GM23248 (cell line): ENCODE measurements at regions not wholly inside any gene's neighbourhood (a gene's known extent, or its start where the extent isn't known, plus 50 kb on each side); places are given as distances from the start of the nearest gene placed in this dataset.

Source experiments
- DNase-seq: peaks from one replicate; pipeline ENCODE4 v3.0.0-alpha.2; 2015
- H2AFZ ChIP-seq: fragments of 200-600 bp; sonication (generic); 2 replicates; pipeline ENCODE4 v1.6.1; 2016; ENCODE audit warnings: antibody characterized with exemption
- H3F3A ChIP-seq: fragments of 200-600 bp; sonication (generic); 2 replicates; pipeline ENCODE4 v1.6.1; 2016; ENCODE audit warnings: mild to moderate bottlenecking, antibody characterized with exemption, mixed run types; ENCODE audit not compliant: insufficient read depth
- H3K27ac ChIP-seq: fragments of 200-600 bp; sonication (generic); 2 replicates; pipeline ENCODE4 v1.5.1; 2016; ENCODE audit warnings: mild to moderate bottlenecking
- H3K27me3 ChIP-seq: fragments of 200-600 bp; sonication (generic); replicated peaks from 2 replicates; pipeline ENCODE4 v1.6.1; 2016; ENCODE audit warnings: mild to moderate bottlenecking; ENCODE audit not compliant: insufficient read depth
- H3K36me3 ChIP-seq: fragments of 200-600 bp; sonication (generic); 2 replicates; pipeline ENCODE4 v1.6.1; 2016; ENCODE audit warnings: low read depth, mild to moderate bottlenecking
- H3K4me1 ChIP-seq: fragments of 200-600 bp; sonication (generic); 2 replicates; pipeline ENCODE4 v1.6.1; 2016; ENCODE audit warnings: mild to moderate bottlenecking; ENCODE audit not compliant: insufficient read depth
- H3K4me2 ChIP-seq: fragments of 200-600 bp; sonication (generic); one replicate; pipeline ENCODE4 v1.6.1; 2016; ENCODE audit warnings: mild to moderate bottlenecking; ENCODE audit not compliant: unreplicated experiment
- H3K4me3 ChIP-seq: fragments of 200-600 bp; sonication (generic); 2 replicates; pipeline ENCODE4 v1.5.1; 2016; ENCODE audit warnings: mild to moderate bottlenecking
- H3K79me2 ChIP-seq: fragments of 200-600 bp; sonication (generic); 2 replicates; pipeline ENCODE4 v1.6.1; 2016; ENCODE audit warnings: mild to moderate bottlenecking; ENCODE audit not compliant: insufficient read depth
- H3K9ac ChIP-seq: fragments of 200-600 bp; sonication (generic); 2 replicates; pipeline ENCODE4 v1.6.1; 2016; ENCODE audit warnings: mild to moderate bottlenecking
- H3K9me2 ChIP-seq: fragments of 200-600 bp; sonication (generic); 2 replicates; pipeline ENCODE4 v1.6.1; 2016; ENCODE audit warnings: mixed run types, mild to moderate bottlenecking, moderate library complexity; ENCODE audit not compliant: insufficient read depth
- H3K9me3 ChIP-seq: fragments of 200-600 bp; sonication (generic); one replicate; pipeline ENCODE4 v1.6.1; 2017; ENCODE audit warnings: low read depth
- H4K20me1 ChIP-seq: fragments of 200-600 bp; sonication (generic); 2 replicates; pipeline ENCODE4 v1.6.0; 2016; ENCODE audit not compliant: insufficient read depth
- EZH2 ChIP-seq: fragments of 200-600 bp; sonication (generic); IDR thresholded peaks from 2 replicates; pipeline ENCODE4 v1.6.1; 2018; ENCODE audit warnings: antibody characterized with exemption, mild to moderate bottlenecking; ENCODE audit not compliant: insufficient read depth, poor library complexity, severe bottlenecking
- EZH2phosphoT487 ChIP-seq: fragments of 200-600 bp; sonication (generic); IDR thresholded peaks from 2 replicates; pipeline ENCODE4 v1.6.1; 2018; ENCODE audit warnings: antibody characterized with exemption, moderate library complexity, mild to moderate bottlenecking, low read depth; ENCODE audit not compliant: insufficient read depth
- WGBS, 2 experiments: methylation state at CpG; one replicate each; pipeline ENCODE4 v1.1.6; 2015 to 2017; ENCODE audit warnings: low lambda C conversion rate in 2 of 2, low coverage in 1 of 2; ENCODE audit errors: missing lambda C conversion rate in 2 of 2; 5-methylcytosine and 5-hydroxymethylcytosine counted together
- in situ Hi-C: fragments of 300-500 bp; cut with MboI; formaldehyde crosslinking; loops from 2 replicates; pipeline ENCODE4 v1.15.0; 2020

GRCh38 chr2:22002066-22002465 is 878.3 kb downstream of the TDRD15 start:
- no peak for DNase-seq
- no peak overlapping the region for H3K4me3 ChIP-seq
- no peaks in the 10 kb centered on the region for H3K27me3 ChIP-seq
- WGBS, 2 experiments = 18 to 25% methylated on average over 1 of the region's 1 CpG
- in situ Hi-C loops = no loop called here
- H3K9ac ChIP-seq = no peak overlapping the region
- H3K4me2 ChIP-seq = no peak overlapping the region
- H3K79me2 ChIP-seq = no peaks in the 10 kb centered on the region
- no peaks in the 10 kb centered on the region for H4K20me1 ChIP-seq
- H3F3A ChIP-seq = no peaks in the 10 kb centered on the region
- no peak for TF ChIP-seq EZH2phosphoT487
- no peak for TF ChIP-seq EZH2
- H3K4me1 ChIP-seq = no peaks in the 10 kb centered on the region
- no peaks in the 10 kb centered on the region for H3K9me2 ChIP-seq
- H3K36me3 ChIP-seq = no peaks in the 10 kb centered on the region
- no peak overlapping the region for H3K27ac ChIP-seq
- H3K9me3 ChIP-seq = no peaks in the 10 kb centered on the region
- H2AFZ ChIP-seq = no peak overlapping the region

GRCh38 chr2:22003270-22003669 is 879.5 kb downstream of the TDRD15 start:
- H3K4me1 ChIP-seq = no peaks in the 10 kb centered on the region
- H4K20me1 ChIP-seq = no peaks in the 10 kb centered on the region

GRCh38 chr2:22011048-22011447 is 887.3 kb downstream of the TDRD15 start:
- in situ Hi-C loops = no loop called here
- Histone ChIP-seq H2AFZ (no peak overlapping the region), H3K27me3 (no peaks in the 10 kb centered on the region), H3K9me2 (no peaks in the 10 kb centered on the region), H3K9ac (no peak overlapping the region), H4K20me1 (no peaks in the 10 kb centered on the region), H3K4me3 (no peak overlapping the region), H3K9me3 (no peaks in the 10 kb centered on the region), H3K4me2 (no peak overlapping the region), H3K4me1 (no peaks in the 10 kb centered on the region), H3F3A (no peaks in the 10 kb centered on the region), H3K27ac (no peak overlapping the region), H3K36me3 (no peaks in the 10 kb centered on the region), H3K79me2 (no peaks in the 10 kb centered on the region)
- TF ChIP-seq EZH2phosphoT487 (no peak), EZH2 (no peak)
- 0 to 6% methylated on average over 1 of the region's 1 CpG for WGBS, 2 experiments
- no peak for DNase-seq

More at GRCh38 chr2:22003270-22003669, 879.5 kb downstream of the TDRD15 start:
- Histone ChIP-seq H3K9me2 (no peaks in the 10 kb centered on the region), H3K4me2 (no peak overlapping the region), H3K4me3 (no peak overlapping the region), H2AFZ (no peak overlapping the region), H3K9me3 (no peaks in the 10 kb centered on the region), H3K9ac (no peak overlapping the region), H3K27me3 (no peaks in the 10 kb centered on the region), H3K36me3 (no peaks in the 10 kb centered on the region), H3K79me2 (no peaks in the 10 kb centered on the region), H3K27ac (no peak overlapping the region), H3F3A (no peaks in the 10 kb centered on the region)
- no peak for TF ChIP-seq EZH2phosphoT487
- no peak for TF ChIP-seq EZH2
- 10 to 14% methylated on average over 3 of the region's 3 CpGs for WGBS, 2 experiments
- in situ Hi-C loops = no loop called here
- no peak for DNase-seq

GRCh38 chr2:22020091-22020742 is 896.4 kb downstream of the TDRD15 start:
- Histone ChIP-seq H3K9ac (no peak overlapping the region), H3K36me3 (no peaks in the 10 kb centered on the region), H4K20me1 (no peaks in the 10 kb centered on the region), H2AFZ (no peak overlapping the region), H3F3A (no peaks in the 10 kb centered on the region), H3K4me1 (no peaks in the 10 kb centered on the region), H3K4me3 (no peak overlapping the region), H3K9me2 (no peaks in the 10 kb centered on the region), H3K27me3 (no peaks in the 10 kb centered on the region), H3K4me2 (no peak overlapping the region), H3K9me3 (no peaks in the 10 kb centered on the region), H3K27ac (no peak overlapping the region), H3K79me2 (no peaks in the 10 kb centered on the region)
- in situ Hi-C loops = no loop called here
- TF ChIP-seq EZH2 = no peak
- TF ChIP-seq EZH2phosphoT487 = no peak
- DNase-seq = no peak
- 6 to 12% methylated on average over 6 of the region's 6 CpGs for WGBS, 2 experiments
